Activated naive CD8-positive, alpha-beta T cell treated with anti-CD3 and anti-CD28 coated beads, Interleukin-2, amount 10 ng/mL, durations not matched to agents 7 days and 5 days (primary cell): ENCODE measurements at regions not wholly inside any gene's neighbourhood (a gene's known extent, or its start where the extent isn't known, plus 50 kb on each side); places are given as distances from the start of the nearest gene placed in this dataset.

Experiments
- ATAC-seq: fragments of 150-1000 bp; cut with Tn5 transposase; one replicate; pipeline ENCODE4 v1.10.0; 2021; ENCODE audit warnings: low read depth, moderate library complexity
- POLR2A ChIA-PET: fragments of 350-600 bp; sonication (Branson Sonifier 250); formaldehyde crosslinking; loops from one replicate; lab custom pipeline; 2021; ENCODE audit warnings: antibody characterized with exemption; lab: Charles Lee
- DNase-seq: peaks from one replicate; pipeline ENCODE4 v3.0.0; 2021
- H3K27ac Mint-ChIP-seq: one replicate; pipeline ENCODE4 v1.8.0; 2022; ENCODE audit warnings: mild to moderate bottlenecking, mixed read lengths
- H3K27me3 Mint-ChIP-seq: one replicate; pipeline ENCODE4 v1.8.0; 2022; ENCODE audit warnings: mild to moderate bottlenecking, moderate library complexity, mixed read lengths
- H3K36me3 Mint-ChIP-seq: one replicate; pipeline ENCODE4 v1.8.0; 2021; ENCODE audit warnings: mild to moderate bottlenecking, mixed read lengths
- H3K4me1 Mint-ChIP-seq: one replicate; pipeline ENCODE4 v1.8.0; 2021; ENCODE audit warnings: mixed read lengths
- H3K4me3 Mint-ChIP-seq: one replicate; pipeline ENCODE4 v1.8.0; 2022; ENCODE audit warnings: mild to moderate bottlenecking, moderate library complexity, mixed read lengths
- H3K9me3 Mint-ChIP-seq: one replicate; pipeline ENCODE4 v1.8.0; 2021; ENCODE audit warnings: mixed read lengths

- H3K27ac Mint-ChIP-seq: no peak overlapping the region
- no peak for DNase-seq
Observed at GRCh38 chr11:24078018-24078417, 418.8 kb upstream of the LUZP2 start.

GRCh38 chr11:24082241-24082640 lies 414.6 kb upstream of the LUZP2 start:
- Mint-ChIP-seq H3K4me3 (no peak overlapping the region), H3K27me3 (no peaks in the 10 kb centered on the region), H3K36me3 (no peaks in the 10 kb centered on the region), H3K4me1 (no peaks in the 10 kb centered on the region), H3K9me3 (peaks cover 4% of the 10 kb centered on the region), H3K27ac (no peak overlapping the region)
- DNase-seq (no peak), ATAC-seq (no peak)
- POLR2A ChIA-PET: no interaction called here

More at GRCh38 chr11:24078018-24078417, 418.8 kb upstream of the LUZP2 start:
- Mint-ChIP-seq H3K4me1 (no peaks in the 10 kb centered on the region), H3K27me3 (no peaks in the 10 kb centered on the region), H3K36me3 (no peaks in the 10 kb centered on the region), H3K9me3 (no peaks in the 10 kb centered on the region), H3K4me3 (no peak overlapping the region)
- no peak for ATAC-seq
- POLR2A ChIA-PET: no interaction called here

- POLR2A ChIA-PET: no interaction called here
- Mint-ChIP-seq H3K36me3 (no peaks in the 10 kb centered on the region), H3K27ac (no peak overlapping the region), H3K4me1 (no peaks in the 10 kb centered on the region), H3K4me3 (no peak overlapping the region), H3K27me3 (no peaks in the 10 kb centered on the region), H3K9me3 (peaks cover 4% of the 10 kb centered on the region)
- DNase-seq (no peak), ATAC-seq (no peak)
Observed at GRCh38 chr11:24082860-24083259, 414.0 kb upstream of the LUZP2 start.

- DNase-seq: no peak
- no peak overlapping the region for H3K4me3 Mint-ChIP-seq
- POLR2A ChIA-PET: no interaction called here
Observed at GRCh38 chr11:24084956-24085355, 411.9 kb upstream of the LUZP2 start.

GRCh38 chr11:24086921-24087320 lies 409.9 kb upstream of the LUZP2 start:
- no peak for ATAC-seq
- no peak for DNase-seq
- Mint-ChIP-seq H3K4me3 (no peak overlapping the region), H3K27ac (no peak overlapping the region), H3K4me1 (no peaks in the 10 kb centered on the region), H3K27me3 (no peaks in the 10 kb centered on the region), H3K9me3 (peaks cover 4% of the 10 kb centered on the region), H3K36me3 (no peaks in the 10 kb centered on the region)
- POLR2A ChIA-PET: no interaction called here

More at GRCh38 chr11:24084956-24085355, 411.9 kb upstream of the LUZP2 start:
- no peaks in the 10 kb centered on the region for H3K27me3 Mint-ChIP-seq
- H3K36me3 Mint-ChIP-seq: no peaks in the 10 kb centered on the region
- peaks cover 4% of the 10 kb centered on the region for H3K9me3 Mint-ChIP-seq
- no peak overlapping the region for H3K27ac Mint-ChIP-seq
- ATAC-seq: no peak
- H3K4me1 Mint-ChIP-seq: no peaks in the 10 kb centered on the region

- ATAC-seq: no peak
- no peaks in the 10 kb centered on the region for H3K36me3 Mint-ChIP-seq
- no peak overlapping the region for H3K4me3 Mint-ChIP-seq
- H3K9me3 Mint-ChIP-seq: peaks cover 3% of the 10 kb centered on the region
- DNase-seq: no peak
- H3K4me1 Mint-ChIP-seq: no peaks in the 10 kb centered on the region
- POLR2A ChIA-PET: no interaction called here
- no peak overlapping the region for H3K27ac Mint-ChIP-seq
- no peaks in the 10 kb centered on the region for H3K27me3 Mint-ChIP-seq
Observed at GRCh38 chr11:24091594-24091993, 405.3 kb upstream of the LUZP2 start.

GRCh38 chr11:24093375-24093774 lies 403.5 kb upstream of the LUZP2 start:
- Mint-ChIP-seq H3K9me3 (peaks cover 3% of the 10 kb centered on the region), H3K4me1 (no peaks in the 10 kb centered on the region), H3K36me3 (no peaks in the 10 kb centered on the region), H3K27ac (no peak overlapping the region), H3K4me3 (no peak overlapping the region), H3K27me3 (no peaks in the 10 kb centered on the region)
- ATAC-seq (no peak), DNase-seq (no peak)
- POLR2A ChIA-PET: no interaction called here

- Mint-ChIP-seq H3K9me3 (peaks cover 14% of the 10 kb centered on the region), H3K4me3 (no peak overlapping the region), H3K27ac (no peak overlapping the region), H3K27me3 (no peaks in the 10 kb centered on the region), H3K4me1 (no peaks in the 10 kb centered on the region), H3K36me3 (no peaks in the 10 kb centered on the region)
- ATAC-seq (no peak), DNase-seq (no peak)
- POLR2A ChIA-PET: no interaction called here
Observed at GRCh38 chr11:24108609-24109008, 388.2 kb upstream of the LUZP2 start.

- Mint-ChIP-seq H3K9me3 (no peaks in the 10 kb centered on the region), H3K4me1 (no peaks in the 10 kb centered on the region), H3K27me3 (no peaks in the 10 kb centered on the region), H3K4me3 (no peak overlapping the region), H3K36me3 (no peaks in the 10 kb centered on the region), H3K27ac (no peak overlapping the region)
- DNase-seq (no peak), ATAC-seq (no peak)
- POLR2A ChIA-PET: no interaction called here
Observed at GRCh38 chr11:24122291-24122690, 374.6 kb upstream of the LUZP2 start.

- no peaks in the 10 kb centered on the region for H3K4me1 Mint-ChIP-seq
- H3K27ac Mint-ChIP-seq: no peak overlapping the region
- POLR2A ChIA-PET: no interaction called here
- no peak overlapping the region for H3K4me3 Mint-ChIP-seq
- DNase-seq (no peak), ATAC-seq (no peak)
- no peaks in the 10 kb centered on the region for H3K27me3 Mint-ChIP-seq
- no peaks in the 10 kb centered on the region for H3K36me3 Mint-ChIP-seq
- H3K9me3 Mint-ChIP-seq: no peaks in the 10 kb centered on the region
Observed at GRCh38 chr11:24124876-24125275, 372.0 kb upstream of the LUZP2 start.

- Mint-ChIP-seq H3K9me3 (no peaks in the 10 kb centered on the region), H3K27me3 (no peaks in the 10 kb centered on the region), H3K4me3 (no peak overlapping the region), H3K27ac (no peak overlapping the region), H3K4me1 (no peaks in the 10 kb centered on the region), H3K36me3 (no peaks in the 10 kb centered on the region)
- no peak for ATAC-seq
- POLR2A ChIA-PET: no interaction called here
- no peak for DNase-seq
Observed at GRCh38 chr11:24131698-24132097, 365.2 kb upstream of the LUZP2 start.

GRCh38 chr11:24132471-24132870 lies 364.4 kb upstream of the LUZP2 start:
- Mint-ChIP-seq H3K4me1 (no peaks in the 10 kb centered on the region), H3K4me3 (no peak overlapping the region), H3K9me3 (no peaks in the 10 kb centered on the region), H3K36me3 (no peaks in the 10 kb centered on the region), H3K27ac (no peak overlapping the region), H3K27me3 (no peaks in the 10 kb centered on the region)
- no peak for DNase-seq
- POLR2A ChIA-PET: no interaction called here
- no peak for ATAC-seq

- no peaks in the 10 kb centered on the region for H3K36me3 Mint-ChIP-seq
- no peaks in the 10 kb centered on the region for H3K9me3 Mint-ChIP-seq
- no peak overlapping the region for H3K27ac Mint-ChIP-seq
- DNase-seq (no peak), ATAC-seq (no peak)
- no peaks in the 10 kb centered on the region for H3K27me3 Mint-ChIP-seq
- H3K4me1 Mint-ChIP-seq: no peaks in the 10 kb centered on the region
- POLR2A ChIA-PET: no interaction called here
- H3K4me3 Mint-ChIP-seq: no peak overlapping the region
Observed at GRCh38 chr11:24134879-24135589, 361.8 kb upstream of the LUZP2 start.

- POLR2A ChIA-PET: no interaction called here
- Mint-ChIP-seq H3K9me3 (no peaks in the 10 kb centered on the region), H3K4me3 (no peak overlapping the region), H3K36me3 (no peaks in the 10 kb centered on the region), H3K27me3 (no peaks in the 10 kb centered on the region), H3K4me1 (no peaks in the 10 kb centered on the region), H3K27ac (no peak overlapping the region)
- no peak for DNase-seq
- no peak for ATAC-seq
Observed at GRCh38 chr11:24142062-24142461, 354.8 kb upstream of the LUZP2 start.
